GM19035 (cell line): ENCODE measurements at regions not wholly inside any gene's neighbourhood (a gene's known extent, or its start where the extent isn't known, plus 50 kb on each side); places are given as distances from the start of the nearest gene placed in this dataset.

ENCODE experiments used
- ATAC-seq: cut with Tn5 transposase; IDR thresholded peaks from one replicate; pipeline ENCODE4 v1.9.1; 2021; ENCODE audit not compliant: unreplicated experiment

GRCh38 chr14:55734731-55735130 lies 154.7 kb downstream of the KTN1 start:
- no peak for ATAC-seq

- ATAC-seq: no peak
Observed at GRCh38 chr14:55739967-55740648, 160.1 kb downstream of the KTN1 start.

GRCh38 chr14:55740649-55740989 lies 160.6 kb downstream of the KTN1 start:
- ATAC-seq: no peak

GRCh38 chr14:55741240-55741639 lies 161.2 kb downstream of the KTN1 start:
- no peak for ATAC-seq

GRCh38 chr14:55743551-55743950 lies 163.5 kb downstream of the KTN1 start:
- ATAC-seq: no peak

- ATAC-seq: no peak
Observed at GRCh38 chr14:55744321-55744720, 164.3 kb downstream of the KTN1 start.

- no peak for ATAC-seq
Observed at GRCh38 chr14:55745906-55746305, 165.9 kb downstream of the KTN1 start.

GRCh38 chr14:55746558-55746957 lies 166.6 kb downstream of the KTN1 start:
- ATAC-seq: no peak

- ATAC-seq: no peak
Observed at GRCh38 chr14:55747186-55747585, 167.2 kb downstream of the KTN1 start.

- no peak for ATAC-seq
Observed at GRCh38 chr14:55749201-55749812, 169.3 kb downstream of the KTN1 start.

- no peak for ATAC-seq
Observed at GRCh38 chr14:55749946-55750345, 169.9 kb downstream of the KTN1 start.

GRCh38 chr14:55752580-55753390 lies 172.8 kb downstream of the KTN1 start:
- no peak for ATAC-seq

- ATAC-seq: no peak
Observed at GRCh38 chr14:55754471-55754870, 174.5 kb downstream of the KTN1 start.

- no peak for ATAC-seq
Observed at GRCh38 chr14:55754871-55755270, 174.9 kb downstream of the KTN1 start.

- ATAC-seq: no peak
Observed at GRCh38 chr14:55756078-55756477, 176.1 kb downstream of the KTN1 start.

- no peak for ATAC-seq
Observed at GRCh38 chr14:55756557-55756956, 176.6 kb downstream of the KTN1 start.

- no peak for ATAC-seq
Observed at GRCh38 chr14:55758796-55759195, 178.8 kb downstream of the KTN1 start.

GRCh38 chr14:55760789-55761566 lies 181.0 kb downstream of the KTN1 start:
- ATAC-seq: no peak

GRCh38 chr14:55761651-55762050 lies 181.6 kb downstream of the KTN1 start:
- ATAC-seq: no peak

- ATAC-seq: peak; percentile 63
Observed at GRCh38 chr14:55762595-55763232, 182.7 kb downstream of the KTN1 start.

- no peak for ATAC-seq
Observed at GRCh38 chr14:55764784-55765183, 184.8 kb downstream of the KTN1 start.
